ENCODE measurements at regions not wholly inside any gene's neighbourhood (a gene's known extent, or its start where the extent isn't known, plus 50 kb on each side); places are given as distances from the start of the nearest gene placed in this dataset.
"Not testable (repeated sequence)": the region's sequence is repeated elsewhere in the genome, so short reads cannot be mapped to it uniquely, and the experiment has no call there.

DNA sequence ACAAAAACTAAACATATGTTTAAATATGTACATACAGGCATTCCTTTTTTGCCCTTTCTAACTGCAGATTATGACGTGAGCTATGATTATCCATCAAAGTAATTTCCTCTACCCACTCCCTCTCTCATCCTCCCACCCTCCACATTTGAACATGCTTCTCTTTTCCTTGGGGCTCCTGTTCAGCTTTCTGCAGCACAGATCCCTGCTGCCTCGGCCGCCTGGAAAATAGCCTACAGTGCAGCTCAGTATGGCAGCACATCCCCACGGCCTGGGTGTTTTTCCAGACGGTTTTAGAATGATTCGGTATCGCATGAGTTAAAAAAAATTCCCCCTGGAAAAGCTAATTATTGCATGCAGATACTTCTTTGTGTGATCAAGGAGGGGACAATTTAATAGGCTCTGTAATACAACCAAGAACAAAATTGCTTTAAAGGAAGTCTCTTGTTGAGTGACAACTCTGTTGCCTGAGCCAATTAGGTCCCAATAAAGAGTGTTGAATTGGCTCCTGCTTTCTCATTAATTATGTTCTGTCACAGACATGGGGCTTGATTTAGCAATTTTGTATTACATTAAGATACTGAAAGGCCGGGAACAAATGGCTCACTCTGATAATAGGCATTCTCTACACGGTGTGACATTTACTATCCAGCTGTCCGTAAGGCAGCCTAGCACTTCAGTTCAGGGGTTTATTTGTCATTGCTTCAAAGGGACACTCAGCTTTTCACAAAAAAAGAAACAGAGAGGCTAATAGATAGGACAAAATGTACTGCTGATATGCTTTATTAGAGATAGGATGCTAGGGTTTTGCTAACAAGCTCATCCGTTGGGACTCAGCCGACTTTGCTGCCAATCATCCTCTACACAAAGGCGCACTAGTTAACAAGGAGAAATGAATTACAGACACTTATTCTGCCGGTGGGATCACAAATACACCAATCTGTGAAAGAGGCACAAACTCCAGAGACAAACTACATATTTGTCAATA, 285.8 kb upstream of the G2E3 start:
- TF ChIP-seq, protein P1, sequence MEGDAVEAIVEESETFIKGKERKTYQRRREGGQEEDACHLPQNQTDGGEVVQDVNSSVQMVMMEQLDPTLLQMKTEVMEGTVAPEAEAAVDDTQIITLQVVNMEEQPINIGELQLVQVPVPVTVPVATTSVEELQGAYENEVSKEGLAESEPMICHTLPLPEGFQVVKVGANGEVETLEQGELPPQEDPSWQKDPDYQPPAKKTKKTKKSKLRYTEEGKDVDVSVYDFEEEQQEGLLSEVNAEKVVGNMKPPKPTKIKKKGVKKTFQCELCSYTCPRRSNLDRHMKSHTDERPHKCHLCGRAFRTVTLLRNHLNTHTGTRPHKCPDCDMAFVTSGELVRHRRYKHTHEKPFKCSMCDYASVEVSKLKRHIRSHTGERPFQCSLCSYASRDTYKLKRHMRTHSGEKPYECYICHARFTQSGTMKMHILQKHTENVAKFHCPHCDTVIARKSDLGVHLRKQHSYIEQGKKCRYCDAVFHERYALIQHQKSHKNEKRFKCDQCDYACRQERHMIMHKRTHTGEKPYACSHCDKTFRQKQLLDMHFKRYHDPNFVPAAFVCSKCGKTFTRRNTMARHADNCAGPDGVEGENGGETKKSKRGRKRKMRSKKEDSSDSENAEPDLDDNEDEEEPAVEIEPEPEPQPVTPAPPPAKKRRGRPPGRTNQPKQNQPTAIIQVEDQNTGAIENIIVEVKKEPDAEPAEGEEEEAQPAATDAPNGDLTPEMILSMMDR (IDR thresholded peaks at IDR 0.05; ENCODE audit: low read depth, low read length), result no peak
- no peak overlapping the region for H3K4me3 ChIP-seq (ENCODE audit: low read depth, low read length)
- DNase-seq (ENCODE audit: low read depth, low spot score), result no peak
- in situ Hi-C loops (cut with HindIII; ENCODE audit: low sequenced_read_pairs), result no loop called here

DNA sequence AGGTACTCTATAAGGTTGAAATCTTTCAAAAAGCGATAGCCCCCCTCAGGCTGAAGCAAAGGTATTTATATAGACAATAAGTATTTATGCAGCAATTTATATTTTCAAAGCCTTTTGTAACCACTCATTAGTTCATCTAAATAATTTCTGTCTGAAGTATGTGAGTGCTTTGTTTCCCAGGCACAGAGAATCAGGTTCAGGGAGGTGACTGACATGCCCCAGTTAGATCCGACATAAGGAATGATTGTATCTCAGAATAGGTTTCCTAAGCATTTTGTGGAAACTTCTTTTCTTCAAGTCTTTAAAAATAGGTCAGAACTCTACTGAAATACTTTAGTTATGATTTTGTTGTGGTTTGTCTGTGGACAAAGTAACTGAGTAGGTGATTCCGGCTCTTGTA, 283.4 kb upstream of the G2E3 start:
- TF ChIP-seq, protein P1 (IDR thresholded peaks at IDR 0.05; ENCODE audit: low read depth, low read length), result no peak
- in situ Hi-C loops (cut with HindIII; ENCODE audit: low sequenced_read_pairs), result no loop called here
- DNase-seq (ENCODE audit: low read depth, low spot score), result no peak
- H3K4me3 ChIP-seq (ENCODE audit: low read depth, low read length), result no peak overlapping the region

DNA sequence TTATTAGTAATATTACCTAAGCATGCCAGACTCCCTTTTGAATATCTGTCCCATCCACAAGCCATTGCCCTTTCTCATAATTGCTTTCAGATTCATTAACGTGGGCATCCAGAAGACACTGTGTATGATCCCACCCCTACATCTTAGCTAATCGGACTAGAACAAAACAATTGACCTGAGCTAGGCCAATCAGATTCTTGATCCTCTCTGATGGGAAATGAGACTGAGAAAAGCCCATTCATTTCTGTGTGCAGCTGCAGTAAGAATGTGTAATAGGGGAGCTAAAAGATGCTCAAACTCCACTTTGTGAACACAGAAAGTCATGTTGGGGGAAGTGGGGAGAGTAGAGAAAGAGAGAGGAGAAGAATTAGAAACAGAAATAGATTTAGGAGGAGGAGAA, 281.7 kb upstream of the G2E3 start:
- no peak for DNase-seq (ENCODE audit: low read depth, low spot score)
- TF ChIP-seq, protein P1 (IDR thresholded peaks at IDR 0.05; ENCODE audit: low read depth, low read length), result no peak
- no peak overlapping the region for H3K4me3 ChIP-seq (ENCODE audit: low read depth, low read length)
- in situ Hi-C loops (cut with HindIII; ENCODE audit: low sequenced_read_pairs), result no loop called here

DNA sequence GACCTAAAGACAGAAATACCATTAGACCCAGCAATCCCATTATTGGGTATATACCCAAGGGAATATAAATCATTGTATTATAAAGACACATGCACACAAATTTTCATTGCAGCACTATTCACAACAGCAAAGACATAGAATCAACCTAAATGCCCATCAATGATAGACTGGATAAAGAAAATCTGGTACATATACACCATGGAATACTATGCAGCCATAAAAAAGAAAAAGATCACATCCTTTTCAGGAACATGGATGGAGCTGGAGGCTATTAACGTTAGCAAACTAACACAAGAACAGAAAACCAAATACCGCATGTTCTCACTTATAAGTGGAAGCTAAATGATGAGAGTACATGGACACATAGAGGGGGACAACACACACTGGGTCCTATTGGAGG, 280.1 kb upstream of the G2E3 start:
- H3K4me3 ChIP-seq (ENCODE audit: low read depth, low read length); DNase-seq (ENCODE audit: low read depth, low spot score); in situ Hi-C loops (cut with HindIII; ENCODE audit: low sequenced_read_pairs): not testable (repeated sequence)

DNA sequence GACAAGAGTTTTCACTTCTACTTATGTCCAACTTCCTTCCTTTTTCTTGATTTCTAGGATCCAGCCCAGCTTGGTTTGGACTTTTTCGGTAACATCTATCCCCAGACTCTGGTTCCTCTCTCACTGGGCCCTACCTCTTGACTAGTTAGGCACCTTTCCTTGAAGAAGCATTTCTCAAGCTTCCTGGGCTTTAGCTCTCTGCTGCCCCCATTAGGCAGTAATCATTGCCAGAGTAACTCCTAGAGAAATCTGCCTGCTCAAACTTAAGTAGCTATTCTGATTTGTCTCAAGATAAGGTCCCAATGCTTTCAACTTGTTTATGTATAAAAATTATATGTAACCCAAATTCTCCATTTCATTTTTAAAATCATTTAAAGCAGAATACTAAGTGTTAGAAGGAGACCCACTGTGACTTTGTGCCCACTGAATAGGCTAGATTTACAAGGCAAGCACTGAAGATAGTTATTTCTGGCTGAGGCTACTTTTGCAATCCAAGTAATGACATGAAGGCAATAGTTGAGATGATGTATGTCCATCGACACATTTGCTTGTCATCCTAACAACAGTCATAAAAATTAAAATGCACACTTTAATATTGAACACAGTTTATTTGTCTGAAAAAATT, 275.0 kb upstream of the G2E3 start:
- H3K4me3 ChIP-seq (ENCODE audit: low read depth, low read length), result no peak overlapping the region
- TF ChIP-seq, protein P1 (IDR thresholded peaks at IDR 0.05; ENCODE audit: low read depth, low read length), result peak; percentile 96
- in situ Hi-C loops (cut with HindIII; ENCODE audit: low sequenced_read_pairs), result no loop called here
- DNase-seq (ENCODE audit: low read depth, low spot score), result peak; percentile 66

DNA sequence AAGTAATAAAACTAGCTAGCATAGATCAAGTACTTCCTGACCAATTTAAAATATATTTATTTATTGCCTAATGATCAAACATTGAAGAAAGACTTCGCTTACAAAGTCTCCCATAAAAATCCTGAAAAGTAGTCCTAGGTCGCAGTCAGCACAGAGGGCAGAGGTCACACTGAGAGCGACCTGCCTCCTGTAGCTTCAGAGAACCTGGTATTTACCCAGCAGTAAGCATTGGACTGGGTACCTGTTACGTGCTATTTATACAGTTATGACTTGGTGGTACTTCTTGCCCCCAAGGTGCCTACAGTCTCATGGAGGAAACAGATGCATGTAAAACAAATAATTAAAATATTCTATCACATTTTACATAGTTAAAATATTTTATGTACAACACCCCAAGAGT, 274.1 kb upstream of the G2E3 start:
- H3K4me3 ChIP-seq (ENCODE audit: low read depth, low read length), result no peak overlapping the region
- TF ChIP-seq, protein P1 (IDR thresholded peaks at IDR 0.05; ENCODE audit: low read depth, low read length), result no peak
- in situ Hi-C loops (cut with HindIII; ENCODE audit: low sequenced_read_pairs), result no loop called here
- no peak for DNase-seq (ENCODE audit: low read depth, low spot score)

Measured in astrocyte of the spinal cord (primary cell).